ENCODE measurements at regions not wholly inside any gene's neighbourhood (a gene's known extent, or its start where the extent isn't known, plus 50 kb on each side); places are given as distances from the start of the nearest gene placed in this dataset.

GRCh38 chr20:55242853-55243252 is 762.5 kb downstream of the CBLN4 start:
- TF ChIP-seq NFIC (IDR thresholded peaks at IDR 0.05; ENCODE audit: low read depth, low read length) (no peak), EZH2 (IDR thresholded peaks at IDR 0.05; ENCODE audit: borderline replicate concordance, control insufficient read depth, low read depth, low read length) (no peak), ATF3 (IDR thresholded peaks at IDR 0.05; ENCODE audit: borderline replicate concordance, extremely low read depth, low read depth, low read length) (no peak), USF2 (IDR thresholded peaks at IDR 0.05; ENCODE audit: borderline replicate concordance, low read depth, low read length) (no peak), POLR2A (IDR thresholded peaks at IDR 0.05; ENCODE audit: low read depth, low read length) (no peak), POLR2AphosphoS5 (IDR thresholded peaks at IDR 0.05; ENCODE audit: low read length) (no peak), TAF1 (IDR thresholded peaks at IDR 0.05; ENCODE audit: borderline replicate concordance, low read depth, low read length) (no peak), RAD21 (IDR thresholded peaks at IDR 0.05; ENCODE audit: insufficient read depth, low read depth, low read length) (no peak), PML (IDR thresholded peaks at IDR 0.05; ENCODE audit: low read length) (no peak), JUND (IDR thresholded peaks at IDR 0.05; ENCODE audit: low read depth, low read length) (no peak), CTCF (IDR thresholded peaks at IDR 0.05 in 2 of 3, conservative IDR thresholded peaks at IDR 0.05 in 1 of 3; ENCODE audit: control insufficient read depth in 2 of 3, extremely low read depth in 1 of 3, insufficient read depth in 1 of 3, low read depth in 3 of 3, low read length in 3 of 3) (no peak), PKNOX1 (IDR thresholded peaks at IDR 0.05) (no peak)

Data from GM12878 (cell line).